Right lobe of liver (tissue), 6 donors: ENCODE measurements at regions not wholly inside any gene's neighbourhood (a gene's known extent, or its start where the extent isn't known, plus 50 kb on each side); places are given as distances from the start of the nearest gene placed in this dataset.

Experiments
- ATAC-seq, 4 donors: fragments of 200-7000 bp; cut with Tn5 transposase; one replicate each; pipeline ENCODE4 v1.9.1; 2020; ENCODE audit warnings: mild to moderate bottlenecking in 4 of 4, moderate library complexity in 4 of 4
- DNase-seq, 3 donors: peaks; one replicate each; pipeline ENCODE4 v3.0.0-alpha.2; 2020
- H3K27ac ChIP-seq, 3 donors: fragments of 200-600 bp; one replicate each; pipeline ENCODE4 v1.8.0; 2022
- H3K27me3 ChIP-seq, 2 donors: fragments of 200-600 bp; one replicate each; pipeline ENCODE4 v1.8.0; 2022
- H3K36me3 ChIP-seq, 4 donors: fragments of 200-600 bp; sonication (generic) in 1 of 4; one replicate each; pipeline versions ENCODE4 v1.5.1 to v1.8.0; 2017 to 2022; ENCODE audit warnings: control low read depth in 1 of 4
- H3K4me1 ChIP-seq, 4 donors: fragments of 200-600 bp; sonication (generic) in 1 of 4; one replicate each; pipeline versions ENCODE4 v1.5.1 to v1.8.0; 2017 to 2022; ENCODE audit warnings: control low read depth in 1 of 4
- H3K4me3 ChIP-seq, 3 donors: fragments of 200-600 bp; one replicate each; pipeline ENCODE4 v1.8.0; 2022
- H3K9me3 ChIP-seq, 4 donors: fragments of 200-600 bp; sonication (generic) in 1 of 4; one replicate each; pipeline versions ENCODE4 v1.5.1 to v1.8.0; 2017 to 2022; ENCODE audit warnings: control low read depth in 1 of 4
- POLR2A ChIP-seq: fragments of 450-650 bp; IDR thresholded peaks from one replicate; pipeline ENCODE4 v1.6.1; 2017; ENCODE audit warnings: antibody characterized with exemption, mild to moderate bottlenecking
- WGBS: methylation state at CpG from one replicate; pipeline ENCODE4 v1.1.6; 2018; ENCODE audit warnings: low coverage, low lambda C conversion rate; ENCODE audit not compliant: insufficient coverage; ENCODE audit errors: missing lambda C conversion rate; 5-methylcytosine and 5-hydroxymethylcytosine counted together
- intact Hi-C, 2 donors: fragments of 100-400 bp; cut with DNase I; formaldehyde crosslinking; loops; one replicate each; pipeline versions ENCODE4 v1.11.2 to v1.14.1; 2022
- TF ChIP-seq, protein P1 (sequence below), 4 donors: fragments of 200-600 bp in 3 of 4; fragments of 450-650 bp in 1 of 4; IDR thresholded peaks; one replicate each; pipeline versions ENCODE4 v1.5.1 to v1.8.0; 2016 to 2022; ENCODE audit warnings: antibody characterized with exemption in 4 of 4, mild to moderate bottlenecking in 2 of 4
- donor health status: DM: no; HTN: yes; CAD: no.
- donor health status: DM: no; HTN: no; CAD: no.
- donor health status: DM: no; HTN: no; CAD: no.
- donor health status: DM: no; HTN: yes; CAD: no.
- donor health status: DM: no; HTN: yes; CAD: no.

- intact Hi-C loops, result no loop called here
- peak in 1 of 4 donors; percentile 41 for ATAC-seq
These were observed 124.5 kb downstream of the AQP4 start for GRCh38 chr18:26741048-26741447.

DNA sequence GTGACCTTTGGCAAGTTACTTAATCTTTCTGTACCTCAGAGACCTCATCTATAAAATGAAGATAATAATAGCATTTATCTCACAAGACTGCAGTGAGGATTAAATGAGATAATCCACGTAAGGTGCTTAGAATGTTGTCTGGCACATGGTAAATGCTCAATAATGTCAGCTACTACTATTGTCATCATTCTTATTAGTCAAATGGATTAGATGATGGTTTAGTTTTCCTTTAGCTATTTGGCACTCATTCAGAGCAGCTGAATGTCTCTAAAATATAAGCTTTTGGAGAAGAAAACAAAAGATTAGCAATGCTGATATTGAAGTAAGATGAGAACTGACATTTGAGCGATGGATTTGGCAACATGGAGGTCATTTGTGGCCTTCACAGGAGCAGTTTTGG lies 125.1 kb downstream of the AQP4 start:
- WGBS, result 85% methylated on average over 2 of the region's 2 CpGs
- intact Hi-C loops, result no loop called here

More at GRCh38 chr18:26741048-26741447, 124.5 kb downstream of the AQP4 start:
- WGBS, result 46% methylated on average over 1 of the region's 1 CpG
- Histone ChIP-seq H3K27me3 (no peaks in the 10 kb centered on the region), H3K27ac (no peak overlapping the region), H3K4me1 (peaks cover 0 to 28% (median 15%) of the 10 kb centered on the region in 4 donors), H3K4me3 (no peak overlapping the region), H3K9me3 (no peaks in the 10 kb centered on the region), H3K36me3 (no peaks in the 10 kb centered on the region)
- DNase-seq, result no peak
- no peak for TF ChIP-seq POLR2A
- TF ChIP-seq, protein P1, sequence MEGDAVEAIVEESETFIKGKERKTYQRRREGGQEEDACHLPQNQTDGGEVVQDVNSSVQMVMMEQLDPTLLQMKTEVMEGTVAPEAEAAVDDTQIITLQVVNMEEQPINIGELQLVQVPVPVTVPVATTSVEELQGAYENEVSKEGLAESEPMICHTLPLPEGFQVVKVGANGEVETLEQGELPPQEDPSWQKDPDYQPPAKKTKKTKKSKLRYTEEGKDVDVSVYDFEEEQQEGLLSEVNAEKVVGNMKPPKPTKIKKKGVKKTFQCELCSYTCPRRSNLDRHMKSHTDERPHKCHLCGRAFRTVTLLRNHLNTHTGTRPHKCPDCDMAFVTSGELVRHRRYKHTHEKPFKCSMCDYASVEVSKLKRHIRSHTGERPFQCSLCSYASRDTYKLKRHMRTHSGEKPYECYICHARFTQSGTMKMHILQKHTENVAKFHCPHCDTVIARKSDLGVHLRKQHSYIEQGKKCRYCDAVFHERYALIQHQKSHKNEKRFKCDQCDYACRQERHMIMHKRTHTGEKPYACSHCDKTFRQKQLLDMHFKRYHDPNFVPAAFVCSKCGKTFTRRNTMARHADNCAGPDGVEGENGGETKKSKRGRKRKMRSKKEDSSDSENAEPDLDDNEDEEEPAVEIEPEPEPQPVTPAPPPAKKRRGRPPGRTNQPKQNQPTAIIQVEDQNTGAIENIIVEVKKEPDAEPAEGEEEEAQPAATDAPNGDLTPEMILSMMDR (IDR thresholded peaks at IDR 0.05), result no peak

DNA sequence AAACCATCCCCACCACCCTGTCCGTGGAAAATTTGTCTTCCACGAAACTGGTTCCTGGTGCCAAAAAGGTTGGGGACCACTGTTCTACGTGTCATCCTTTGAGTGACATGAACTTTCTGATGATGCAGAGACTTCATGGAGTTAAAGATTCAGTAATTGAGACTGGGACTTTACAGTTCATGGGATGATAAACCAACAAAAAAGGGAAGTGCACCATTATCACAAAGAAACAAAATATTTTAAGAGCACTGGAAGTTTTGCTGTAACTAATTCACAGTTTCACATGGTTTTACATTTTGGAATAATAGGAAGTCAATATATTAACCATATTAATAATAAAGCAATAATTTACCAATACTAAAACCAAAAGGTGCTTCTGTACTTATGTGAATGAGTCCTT lies 126.8 kb downstream of the AQP4 start:
- intact Hi-C loops, result no loop called here
- H3K4me1 ChIP-seq, result peaks cover 0 to 12% (median 5%) of the 10 kb centered on the region in 4 donors

More for the DNA sequence above, 125.1 kb downstream of the AQP4 start:
- Histone ChIP-seq H3K27me3 (no peaks in the 10 kb centered on the region), H3K36me3 (no peaks in the 10 kb centered on the region), H3K27ac (no peak overlapping the region), H3K4me3 (no peak overlapping the region), H3K9me3 (no peaks in the 10 kb centered on the region), H3K4me1 (peaks cover 0 to 22% (median 10%) of the 10 kb centered on the region in 4 donors)
- no peak for DNase-seq
- ATAC-seq, result no peak
- TF ChIP-seq, protein P1 (IDR thresholded peaks at IDR 0.05), result no peak
- TF ChIP-seq POLR2A, result no peak

DNA sequence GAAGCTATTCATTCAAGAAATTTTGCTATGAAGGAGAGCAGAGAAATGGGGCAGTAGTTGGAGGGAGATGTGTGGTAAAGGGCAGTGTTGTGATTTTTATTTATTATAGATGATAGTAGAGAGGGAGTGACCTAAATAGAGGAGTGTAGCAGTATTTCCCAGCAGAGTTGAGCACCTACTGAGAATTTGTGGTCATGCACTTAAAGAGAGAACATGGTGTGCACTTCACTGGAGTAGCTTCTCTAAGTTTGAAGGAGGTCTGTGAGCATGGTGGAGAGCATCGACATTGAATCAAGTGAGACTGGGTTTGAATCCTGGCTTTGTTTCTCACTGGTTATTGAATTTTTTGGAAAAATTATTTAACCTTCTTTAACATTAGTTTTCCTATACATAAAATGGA lies 129.2 kb downstream of the AQP4 start:
- DNase-seq (no peak), ATAC-seq (no peak)
- Histone ChIP-seq H3K27ac (no peak overlapping the region), H3K9me3 (no peaks in the 10 kb centered on the region), H3K27me3 (no peaks in the 10 kb centered on the region), H3K4me3 (no peak overlapping the region), H3K4me1 (no peaks in the 10 kb centered on the region), H3K36me3 (no peaks in the 10 kb centered on the region)
- 100% methylated on average over 1 of the region's 1 CpG for WGBS
- intact Hi-C loops, result no loop called here
- TF ChIP-seq POLR2A, result no peak
- TF ChIP-seq, protein P1 (IDR thresholded peaks at IDR 0.05), result no peak

More for the DNA sequence above, 126.8 kb downstream of the AQP4 start:
- H3K27me3 ChIP-seq, result no peaks in the 10 kb centered on the region
- DNase-seq, result no peak
- no peak overlapping the region for H3K4me3 ChIP-seq
- H3K27ac ChIP-seq, result no peak overlapping the region
- no peaks in the 10 kb centered on the region for H3K9me3 ChIP-seq
- TF ChIP-seq, protein P1 (IDR thresholded peaks at IDR 0.05), result no peak
- no peak for ATAC-seq
- WGBS, result 89% methylated on average over 3 of the region's 3 CpGs
- H3K36me3 ChIP-seq, result no peaks in the 10 kb centered on the region

- H3K4me3 ChIP-seq, result no peak overlapping the region
- TF ChIP-seq, protein P1 (IDR thresholded peaks at IDR 0.05), result no peak
- no peak for TF ChIP-seq POLR2A
- H3K36me3 ChIP-seq, result no peaks in the 10 kb centered on the region
- no peaks in the 10 kb centered on the region for H3K4me1 ChIP-seq
- DNase-seq (no peak), ATAC-seq (no peak)
- H3K27me3 ChIP-seq, result no peaks in the 10 kb centered on the region
- H3K9me3 ChIP-seq, result no peaks in the 10 kb centered on the region
- H3K27ac ChIP-seq, result no peak overlapping the region
- intact Hi-C loops, result no loop called here
- WGBS, result 68% methylated on average over 3 of the region's 4 CpGs
These were observed 130.7 kb downstream of the AQP4 start for GRCh38 chr18:26734760-26735159.
